GM19455 (cell line): ENCODE measurements at regions not wholly inside any gene's neighbourhood (a gene's known extent, or its start where the extent isn't known, plus 50 kb on each side); places are given as distances from the start of the nearest gene placed in this dataset.
"Not testable (repeated sequence)": the region's sequence is repeated elsewhere in the genome, so short reads cannot be mapped to it uniquely, and the experiment has no call there.

Experiments used
- ATAC-seq: cut with Tn5 transposase; IDR thresholded peaks from one replicate; pipeline ENCODE4 v1.9.1; 2021; ENCODE audit not compliant: unreplicated experiment

GRCh38 chr20:56689318-56689717, 60.2 kb downstream of the TFAP2C start:
- ATAC-seq = no peak

- ATAC-seq = no peak
Measured at GRCh38 chr20:56689852-56690485, 60.9 kb downstream of the TFAP2C start.

GRCh38 chr20:56690531-56691175, 61.5 kb downstream of the TFAP2C start:
- ATAC-seq = no peak

- ATAC-seq = no peak
Measured at GRCh38 chr20:56691325-56691998, 62.4 kb downstream of the TFAP2C start.

- no peak for ATAC-seq
Measured at GRCh38 chr20:56693217-56693616, 64.1 kb downstream of the TFAP2C start.

- ATAC-seq = no peak
Measured at GRCh38 chr20:56697476-56697875, 68.4 kb downstream of the TFAP2C start.

GRCh38 chr20:56698297-56698696, 69.2 kb downstream of the TFAP2C start:
- ATAC-seq = no peak

GRCh38 chr20:56698749-56699148, 69.6 kb downstream of the TFAP2C start:
- ATAC-seq = no peak

- no peak for ATAC-seq
Measured at GRCh38 chr20:56702931-56703840, 74.1 kb downstream of the TFAP2C start.

GRCh38 chr20:56706867-56707360, 77.8 kb downstream of the TFAP2C start:
- ATAC-seq = no peak

- ATAC-seq = no peak
Measured at GRCh38 chr20:56708991-56709390, 79.9 kb downstream of the TFAP2C start.

- ATAC-seq = no peak
Measured at GRCh38 chr20:56710125-56710524, 81.0 kb downstream of the TFAP2C start.

GRCh38 chr20:56710577-56710976, 81.5 kb downstream of the TFAP2C start:
- not testable (repeated sequence) for ATAC-seq

GRCh38 chr20:56711018-56711417, 81.9 kb downstream of the TFAP2C start:
- ATAC-seq = no peak

- no peak for ATAC-seq
Measured at GRCh38 chr20:56715309-56715708, 86.2 kb downstream of the TFAP2C start.

- no peak for ATAC-seq
Measured at GRCh38 chr20:56715902-56716519, 86.9 kb downstream of the TFAP2C start.

GRCh38 chr20:56716806-56717205, 87.7 kb downstream of the TFAP2C start:
- ATAC-seq = no peak

GRCh38 chr20:56718816-56719215, 89.7 kb downstream of the TFAP2C start:
- no peak for ATAC-seq

GRCh38 chr20:56720620-56721213, 91.6 kb downstream of the TFAP2C start:
- ATAC-seq = no peak

- ATAC-seq = no peak
Measured at GRCh38 chr20:56722042-56722441, 92.9 kb downstream of the TFAP2C start.
